ENCODE measurements at regions not wholly inside any gene's neighbourhood (a gene's known extent, or its start where the extent isn't known, plus 50 kb on each side); places are given as distances from the start of the nearest gene placed in this dataset.
"Not testable (repeated sequence)": the region's sequence is repeated elsewhere in the genome, so short reads cannot be mapped to it uniquely, and the experiment has no call there.

GRCh38 chr9:106220415-106220814 is 526.1 kb downstream of the TMEM38B start:
- no peak for TF ChIP-seq POLR2A (IDR thresholded peaks at IDR 0.05)
- no peak for TF ChIP-seq POLR2AphosphoS5 (IDR thresholded peaks at IDR 0.05)
- TF ChIP-seq, protein P1, sequence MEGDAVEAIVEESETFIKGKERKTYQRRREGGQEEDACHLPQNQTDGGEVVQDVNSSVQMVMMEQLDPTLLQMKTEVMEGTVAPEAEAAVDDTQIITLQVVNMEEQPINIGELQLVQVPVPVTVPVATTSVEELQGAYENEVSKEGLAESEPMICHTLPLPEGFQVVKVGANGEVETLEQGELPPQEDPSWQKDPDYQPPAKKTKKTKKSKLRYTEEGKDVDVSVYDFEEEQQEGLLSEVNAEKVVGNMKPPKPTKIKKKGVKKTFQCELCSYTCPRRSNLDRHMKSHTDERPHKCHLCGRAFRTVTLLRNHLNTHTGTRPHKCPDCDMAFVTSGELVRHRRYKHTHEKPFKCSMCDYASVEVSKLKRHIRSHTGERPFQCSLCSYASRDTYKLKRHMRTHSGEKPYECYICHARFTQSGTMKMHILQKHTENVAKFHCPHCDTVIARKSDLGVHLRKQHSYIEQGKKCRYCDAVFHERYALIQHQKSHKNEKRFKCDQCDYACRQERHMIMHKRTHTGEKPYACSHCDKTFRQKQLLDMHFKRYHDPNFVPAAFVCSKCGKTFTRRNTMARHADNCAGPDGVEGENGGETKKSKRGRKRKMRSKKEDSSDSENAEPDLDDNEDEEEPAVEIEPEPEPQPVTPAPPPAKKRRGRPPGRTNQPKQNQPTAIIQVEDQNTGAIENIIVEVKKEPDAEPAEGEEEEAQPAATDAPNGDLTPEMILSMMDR (IDR thresholded peaks at IDR 0.05): no peak
- TF ChIP-seq EP300 (IDR thresholded peaks at IDR 0.05; ENCODE audit: low read depth): no peak
- Histone ChIP-seq H3K27me3 (no peaks in the 10 kb centered on the region), H3K9me3 (no peaks in the 10 kb centered on the region), H3K4me1 (peaks cover 0 to 5% (median 2%) of the 10 kb centered on the region in 4 donors), H3K27ac (no peak overlapping the region), H3K4me3 (no peak overlapping the region), H3K36me3 (no peaks in the 10 kb centered on the region)
- 60 to 71% methylated on average over 5 of the region's 5 CpGs for WGBS, 2 donors (ENCODE audit: low coverage in 1 of 2)
- in situ Hi-C loops (cut with MboI; ENCODE audit: low pct_ligation_motif_present in 1 of 4, low pct_unique_long_range_greater_than_20kb in 1 of 4, low sequenced_read_pairs in 3 of 4) (no loop called here), intact Hi-C loops (cut with DNase I; ENCODE audit: low total_unique reads) (no loop called here)
- no peak for DNase-seq

GRCh38 chr9:106228861-106229260 is 534.5 kb downstream of the TMEM38B start:
- in situ Hi-C loops (cut with MboI; ENCODE audit: low pct_ligation_motif_present in 1 of 4, low pct_unique_long_range_greater_than_20kb in 1 of 4, low sequenced_read_pairs in 3 of 4) (no loop called here), intact Hi-C loops (cut with DNase I; ENCODE audit: low total_unique reads) (no loop called here)
- H3K27me3 ChIP-seq: no peaks in the 10 kb centered on the region
- H3K9me3 ChIP-seq: no peaks in the 10 kb centered on the region
- no peak overlapping the region for H3K4me3 ChIP-seq
- TF ChIP-seq, protein P1 (IDR thresholded peaks at IDR 0.05): no peak
- no peak for TF ChIP-seq POLR2A (IDR thresholded peaks at IDR 0.05)
- no peak for TF ChIP-seq POLR2AphosphoS5 (IDR thresholded peaks at IDR 0.05)
- TF ChIP-seq EP300 (IDR thresholded peaks at IDR 0.05; ENCODE audit: low read depth): no peak
- no peaks in the 10 kb centered on the region for H3K4me1 ChIP-seq
- no peak for DNase-seq
- 39 to 80% methylated on average over 1 to 3 of the region's 3 CpGs for whole genome bisulfite sequencing, 2 donors (ENCODE audit: low coverage in 1 of 2)
- H3K36me3 ChIP-seq: no peaks in the 10 kb centered on the region
- H3K27ac ChIP-seq: no peak overlapping the region

DNA sequence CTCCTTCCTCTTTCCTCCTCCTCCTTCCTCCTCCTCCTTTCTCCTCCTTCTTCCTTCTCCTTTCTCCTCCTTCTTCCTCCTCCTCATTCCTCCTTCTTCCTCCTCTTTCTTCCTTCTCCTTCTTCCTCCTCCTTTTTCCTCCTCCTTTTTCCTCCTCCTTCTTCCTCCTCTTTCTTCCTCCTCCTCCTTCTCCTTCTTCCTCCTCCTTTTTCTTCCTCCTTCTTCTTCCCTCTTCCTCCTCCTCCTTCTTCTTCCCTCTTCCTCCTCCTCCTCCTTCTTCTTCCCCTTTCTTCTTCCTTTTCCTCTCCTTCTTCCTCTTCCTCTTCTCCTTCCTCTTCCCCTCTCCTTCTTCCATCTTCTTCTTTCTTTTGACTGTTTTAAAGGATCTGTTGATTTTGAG is 538.8 kb downstream of the TMEM38B start:
- in situ Hi-C loops (cut with MboI; ENCODE audit: low pct_ligation_motif_present in 1 of 4, low pct_unique_long_range_greater_than_20kb in 1 of 4, low sequenced_read_pairs in 3 of 4) (no loop called here), intact Hi-C loops (cut with DNase I; ENCODE audit: low total_unique reads) (no loop called here)
- H3K4me1 ChIP-seq: no peaks in the 10 kb centered on the region
- no peaks in the 10 kb centered on the region for H3K36me3 ChIP-seq
- TF ChIP-seq EP300 (IDR thresholded peaks at IDR 0.05; ENCODE audit: low read depth) (no peak), POLR2AphosphoS5 (IDR thresholded peaks at IDR 0.05) (no peak), POLR2A (IDR thresholded peaks at IDR 0.05) (no peak)
- TF ChIP-seq, protein P1 (IDR thresholded peaks at IDR 0.05): no peak
- no peak overlapping the region for H3K27ac ChIP-seq
- H3K9me3 ChIP-seq: no peaks in the 10 kb centered on the region
- no peak for DNase-seq
- H3K27me3 ChIP-seq: no peaks in the 10 kb centered on the region
- H3K4me3 ChIP-seq: no peak overlapping the region

DNA sequence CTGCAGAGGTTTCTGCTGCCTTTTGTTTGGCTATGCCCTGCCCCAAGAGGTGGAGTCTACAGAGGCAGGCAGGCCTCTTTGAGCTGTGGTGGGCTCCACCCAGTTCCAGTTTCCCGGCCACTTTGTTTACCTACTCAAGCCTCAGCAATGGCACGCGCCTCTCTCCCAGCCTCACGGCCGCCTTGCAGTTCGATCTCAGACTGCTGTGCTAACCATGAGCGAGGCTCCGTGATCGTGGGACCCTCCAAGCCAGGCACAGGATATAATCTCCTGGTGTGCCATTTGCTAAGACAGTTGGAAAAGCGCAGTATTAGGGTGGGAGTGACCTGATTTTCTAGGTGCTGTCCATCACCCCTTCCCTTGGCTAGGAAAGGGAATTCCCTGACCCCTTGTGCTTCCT is 566.6 kb downstream of the TMEM38B start:
- H3K27me3 ChIP-seq; H3K4me3 ChIP-seq; H3K4me1 ChIP-seq; H3K9me3 ChIP-seq; intact Hi-C loops (cut with DNase I; ENCODE audit: low total_unique reads); in situ Hi-C loops (cut with MboI; ENCODE audit: low pct_ligation_motif_present in 1 of 4, low pct_unique_long_range_greater_than_20kb in 1 of 4, low sequenced_read_pairs in 3 of 4); H3K36me3 ChIP-seq; H3K27ac ChIP-seq; DNase-seq: not testable (repeated sequence)
- WGBS, 2 donors (ENCODE audit: low coverage in 1 of 2): 99% methylated on average over 10 of the region's 10 CpGs; no CpG with 5 or more reads in 1 of the 2 donors

GRCh38 chr9:106277966-106278365 is 583.6 kb downstream of the TMEM38B start:
- intact Hi-C loops (cut with DNase I; ENCODE audit: low total_unique reads): no loop called here
- no peak for TF ChIP-seq EP300 (IDR thresholded peaks at IDR 0.05; ENCODE audit: low read depth)
- no peak for TF ChIP-seq POLR2A (IDR thresholded peaks at IDR 0.05)
- TF ChIP-seq POLR2AphosphoS5 (IDR thresholded peaks at IDR 0.05): no peak
- TF ChIP-seq, protein P1 (IDR thresholded peaks at IDR 0.05): no peak
- Histone ChIP-seq H3K4me1 (no peaks in the 10 kb centered on the region), H3K27ac (no peak overlapping the region), H3K36me3 (no peaks in the 10 kb centered on the region), H3K4me3 (no peak overlapping the region), H3K27me3 (no peaks in the 10 kb centered on the region), H3K9me3 (no peaks in the 10 kb centered on the region)
- in situ Hi-C loops (cut with MboI; ENCODE audit: low pct_ligation_motif_present in 1 of 4, low pct_unique_long_range_greater_than_20kb in 1 of 4, low sequenced_read_pairs in 3 of 4): no loop called here
- no peak for DNase-seq
- WGBS, 2 donors (ENCODE audit: low coverage in 1 of 2): 73 to 75% methylated on average over 4 to 6 of the region's 6 CpGs
